ENCODE measurements at regions not wholly inside any gene's neighbourhood (a gene's known extent, or its start where the extent isn't known, plus 50 kb on each side); places are given as distances from the start of the nearest gene placed in this dataset.

DNA sequence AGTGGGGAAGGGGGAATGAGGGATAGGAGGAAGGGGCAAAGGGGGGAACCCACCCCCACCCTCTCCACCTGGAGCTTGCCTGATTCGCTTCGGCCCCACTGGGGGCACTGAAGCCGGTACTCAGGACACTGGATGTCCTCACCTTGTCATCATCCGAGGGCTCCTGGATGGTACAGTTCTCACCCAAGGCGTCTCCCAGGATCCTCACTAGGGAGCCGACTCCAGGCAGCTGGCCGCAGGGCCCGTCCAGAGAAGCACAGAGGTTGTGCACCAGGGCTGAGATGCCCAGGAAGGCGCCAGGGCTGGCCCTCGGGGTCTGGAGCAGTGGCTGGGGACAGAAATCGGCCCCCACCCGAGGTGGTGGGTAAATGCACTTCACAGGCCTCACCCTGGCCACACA lies 92.3 kb downstream of the LITAF start:
- no peak for DNase-seq (ENCODE audit: low read depth)
- no peak overlapping the region for H3K4me3 ChIP-seq (ENCODE audit: low read depth, low read length)
- TF ChIP-seq, protein P1, sequence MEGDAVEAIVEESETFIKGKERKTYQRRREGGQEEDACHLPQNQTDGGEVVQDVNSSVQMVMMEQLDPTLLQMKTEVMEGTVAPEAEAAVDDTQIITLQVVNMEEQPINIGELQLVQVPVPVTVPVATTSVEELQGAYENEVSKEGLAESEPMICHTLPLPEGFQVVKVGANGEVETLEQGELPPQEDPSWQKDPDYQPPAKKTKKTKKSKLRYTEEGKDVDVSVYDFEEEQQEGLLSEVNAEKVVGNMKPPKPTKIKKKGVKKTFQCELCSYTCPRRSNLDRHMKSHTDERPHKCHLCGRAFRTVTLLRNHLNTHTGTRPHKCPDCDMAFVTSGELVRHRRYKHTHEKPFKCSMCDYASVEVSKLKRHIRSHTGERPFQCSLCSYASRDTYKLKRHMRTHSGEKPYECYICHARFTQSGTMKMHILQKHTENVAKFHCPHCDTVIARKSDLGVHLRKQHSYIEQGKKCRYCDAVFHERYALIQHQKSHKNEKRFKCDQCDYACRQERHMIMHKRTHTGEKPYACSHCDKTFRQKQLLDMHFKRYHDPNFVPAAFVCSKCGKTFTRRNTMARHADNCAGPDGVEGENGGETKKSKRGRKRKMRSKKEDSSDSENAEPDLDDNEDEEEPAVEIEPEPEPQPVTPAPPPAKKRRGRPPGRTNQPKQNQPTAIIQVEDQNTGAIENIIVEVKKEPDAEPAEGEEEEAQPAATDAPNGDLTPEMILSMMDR (IDR thresholded peaks at IDR 0.05; ENCODE audit: insufficient read depth, low read length) = no peak

GRCh38 chr16:11495066-11495407 lies 91.7 kb downstream of the LITAF start:
- H3K4me3 ChIP-seq (ENCODE audit: low read depth, low read length) = no peak overlapping the region
- DNase-seq (ENCODE audit: low read depth) = no peak
- TF ChIP-seq, protein P1 (IDR thresholded peaks at IDR 0.05; ENCODE audit: insufficient read depth, low read length) = no peak
